PFSK-1 (cell line): ENCODE measurements at regions not wholly inside any gene's neighbourhood (a gene's known extent, or its start where the extent isn't known, plus 50 kb on each side); places are given as distances from the start of the nearest gene placed in this dataset.

Experiments used
- FOXP2 ChIP-seq: optimal IDR thresholded peaks from 2 replicates; pipeline ENCODE3; 2011; ENCODE audit warnings: borderline replicate concordance, control low read depth, inconsistent platforms; ENCODE audit not compliant: insufficient read depth; ENCODE audit errors: extremely low read length, extremely low read depth
- POLR2AphosphoS5 ChIP-seq: IDR thresholded peaks from 2 replicates; pipeline ENCODE4 v1.6.1; 2012; ENCODE audit warnings: low read depth, mild to moderate bottlenecking, control low read depth, low read length, moderate library complexity
- SIN3A ChIP-seq: IDR thresholded peaks from 2 replicates; pipeline ENCODE4 v1.6.1; 2012; ENCODE audit warnings: mild to moderate bottlenecking, low read length, moderate library complexity, borderline replicate concordance; ENCODE audit not compliant: insufficient read depth
- TAF1 ChIP-seq: IDR thresholded peaks from 2 replicates; pipeline ENCODE4 v1.6.1; 2012; ENCODE audit warnings: low read length, control low read depth, borderline replicate concordance; ENCODE audit not compliant: insufficient read depth
- TF ChIP-seq, protein P1 (sequence below), 2 experiments: IDR thresholded peaks; 2 replicates each; pipeline versions ENCODE4 v1.6.1 to v1.8.0; 2011 to 2012; ENCODE audit warnings: low read depth in 2 of 2, low read length in 2 of 2, control low read depth in 1 of 2, inconsistent platforms in 1 of 2, mild to moderate bottlenecking in 1 of 2, moderate library complexity in 1 of 2; ENCODE audit not compliant: insufficient read depth in 1 of 2

DNA sequence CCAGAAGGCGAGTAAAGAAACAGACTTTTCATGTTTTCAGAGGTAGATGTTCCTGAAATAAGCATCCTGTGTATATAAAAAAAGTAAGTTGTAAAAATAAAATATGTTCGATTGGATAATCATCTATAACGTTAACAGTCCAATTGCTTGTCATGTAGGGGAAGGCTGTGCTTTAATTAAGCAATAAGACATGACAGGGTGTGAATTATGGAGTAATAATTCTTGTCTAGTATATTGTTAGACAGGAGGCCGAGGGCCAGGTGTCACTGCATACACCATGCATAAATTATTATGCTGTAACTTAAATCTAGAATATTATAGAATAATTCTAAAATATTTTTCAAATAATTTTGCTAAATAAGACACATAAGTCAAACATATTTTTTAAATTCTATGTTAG lies 494.6 kb upstream of the TENM3 start:
- no peak for TF ChIP-seq TAF1
- no peak for TF ChIP-seq POLR2AphosphoS5
- TF ChIP-seq, protein P1, sequence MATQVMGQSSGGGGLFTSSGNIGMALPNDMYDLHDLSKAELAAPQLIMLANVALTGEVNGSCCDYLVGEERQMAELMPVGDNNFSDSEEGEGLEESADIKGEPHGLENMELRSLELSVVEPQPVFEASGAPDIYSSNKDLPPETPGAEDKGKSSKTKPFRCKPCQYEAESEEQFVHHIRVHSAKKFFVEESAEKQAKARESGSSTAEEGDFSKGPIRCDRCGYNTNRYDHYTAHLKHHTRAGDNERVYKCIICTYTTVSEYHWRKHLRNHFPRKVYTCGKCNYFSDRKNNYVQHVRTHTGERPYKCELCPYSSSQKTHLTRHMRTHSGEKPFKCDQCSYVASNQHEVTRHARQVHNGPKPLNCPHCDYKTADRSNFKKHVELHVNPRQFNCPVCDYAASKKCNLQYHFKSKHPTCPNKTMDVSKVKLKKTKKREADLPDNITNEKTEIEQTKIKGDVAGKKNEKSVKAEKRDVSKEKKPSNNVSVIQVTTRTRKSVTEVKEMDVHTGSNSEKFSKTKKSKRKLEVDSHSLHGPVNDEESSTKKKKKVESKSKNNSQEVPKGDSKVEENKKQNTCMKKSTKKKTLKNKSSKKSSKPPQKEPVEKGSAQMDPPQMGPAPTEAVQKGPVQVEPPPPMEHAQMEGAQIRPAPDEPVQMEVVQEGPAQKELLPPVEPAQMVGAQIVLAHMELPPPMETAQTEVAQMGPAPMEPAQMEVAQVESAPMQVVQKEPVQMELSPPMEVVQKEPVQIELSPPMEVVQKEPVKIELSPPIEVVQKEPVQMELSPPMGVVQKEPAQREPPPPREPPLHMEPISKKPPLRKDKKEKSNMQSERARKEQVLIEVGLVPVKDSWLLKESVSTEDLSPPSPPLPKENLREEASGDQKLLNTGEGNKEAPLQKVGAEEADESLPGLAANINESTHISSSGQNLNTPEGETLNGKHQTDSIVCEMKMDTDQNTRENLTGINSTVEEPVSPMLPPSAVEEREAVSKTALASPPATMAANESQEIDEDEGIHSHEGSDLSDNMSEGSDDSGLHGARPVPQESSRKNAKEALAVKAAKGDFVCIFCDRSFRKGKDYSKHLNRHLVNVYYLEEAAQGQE (IDR thresholded peaks at IDR 0.05; ENCODE audit: insufficient read depth in 1 of 2, low read depth in 2 of 2, low read length in 2 of 2) = no peak
- TF ChIP-seq SIN3A = no peak
- no peak for TF ChIP-seq FOXP2

DNA sequence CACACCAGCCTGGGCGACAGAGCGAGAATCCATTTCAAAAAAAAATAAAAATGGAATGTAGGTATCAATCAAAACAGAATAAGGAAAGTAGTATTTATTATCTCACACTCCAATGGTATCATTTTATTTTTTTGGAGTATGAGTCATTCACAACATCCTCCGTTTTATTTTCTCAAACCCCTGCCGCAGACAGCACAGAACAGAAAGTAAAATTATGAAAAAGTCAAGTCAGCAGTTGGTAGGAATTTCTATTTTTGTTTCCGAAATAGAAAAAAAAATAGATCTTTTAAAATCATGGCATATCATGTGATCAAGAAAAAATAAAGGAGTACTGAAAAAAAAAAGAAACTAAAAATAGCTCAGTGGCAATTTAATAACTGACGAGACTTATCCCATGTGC lies 490.7 kb upstream of the TENM3 start:
- TF ChIP-seq, protein P1 (IDR thresholded peaks at IDR 0.05; ENCODE audit: insufficient read depth in 1 of 2, low read depth in 2 of 2, low read length in 2 of 2) = no peak
- TF ChIP-seq FOXP2 (no peak), SIN3A (no peak), POLR2AphosphoS5 (no peak), TAF1 (no peak)

DNA sequence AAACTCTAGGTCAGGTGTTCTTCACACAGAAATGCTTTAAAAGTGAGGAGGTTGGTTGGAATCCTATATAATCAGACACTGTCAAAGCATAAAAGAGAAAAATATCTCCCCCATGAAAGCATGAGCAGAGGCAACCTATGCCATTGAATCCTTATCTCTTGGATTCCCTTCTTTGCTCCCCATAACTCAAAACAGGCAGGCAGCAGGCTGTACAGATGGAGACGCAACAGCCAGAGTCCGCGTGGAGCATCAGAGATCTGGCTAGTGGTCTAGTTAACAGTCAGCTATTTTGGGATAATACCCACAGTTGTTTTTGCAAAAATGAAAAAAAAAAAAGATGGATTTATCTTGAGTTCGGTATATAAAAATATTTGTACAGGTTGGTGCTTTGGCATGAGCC lies 490.0 kb upstream of the TENM3 start:
- TF ChIP-seq, protein P1 (IDR thresholded peaks at IDR 0.05; ENCODE audit: insufficient read depth in 1 of 2, low read depth in 2 of 2, low read length in 2 of 2) = no peak
- TF ChIP-seq SIN3A (no peak), POLR2AphosphoS5 (no peak), TAF1 (no peak), FOXP2 (no peak)

DNA sequence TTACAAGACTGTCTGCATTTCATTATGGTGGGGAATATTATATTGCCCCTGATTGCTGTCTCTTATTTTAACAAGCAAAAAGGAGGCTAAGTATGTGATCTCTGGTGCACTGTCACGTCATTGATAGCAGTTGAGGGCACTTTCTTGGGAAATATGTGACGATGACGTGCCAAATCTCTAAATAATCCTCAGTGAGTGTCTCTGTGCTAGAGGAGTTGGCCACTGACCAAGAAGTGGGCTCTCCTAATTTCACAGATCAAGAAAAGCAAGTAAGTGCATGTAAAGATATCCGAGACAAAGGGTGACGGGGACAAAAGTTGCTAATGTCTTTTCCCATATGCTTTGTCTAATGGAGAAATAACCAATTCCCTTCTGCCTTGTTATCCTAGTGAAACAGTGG lies 487.4 kb upstream of the TENM3 start:
- no peak for TF ChIP-seq POLR2AphosphoS5
- TF ChIP-seq TAF1 = no peak
- TF ChIP-seq FOXP2 = no peak
- no peak for TF ChIP-seq SIN3A
- TF ChIP-seq, protein P1 (IDR thresholded peaks at IDR 0.05; ENCODE audit: insufficient read depth in 1 of 2, low read depth in 2 of 2, low read length in 2 of 2) = no peak
